HepG2 (cell line): ENCODE measurements at regions not wholly inside any gene's neighbourhood (a gene's known extent, or its start where the extent isn't known, plus 50 kb on each side); places are given as distances from the start of the nearest gene placed in this dataset.

ENCODE experiments used
- ATAC-seq: fragments of 200-7000 bp; cut with Tn5 transposase; 3 replicates; pipeline ENCODE4 v1.9.1; 2020; ENCODE audit warnings: mild to moderate bottlenecking, moderate library complexity
- BruUV-seq: library from RNA; stranded (reverse); fragments of 400-500 nt; replicated peaks from 2 replicates; lab custom pipeline; 2021; lab: Mats Ljungman, UMichigan
- CTCF ChIA-PET: fragments of 300-600 bp; formaldehyde crosslinking; extraction: SDS; loops from one replicate; lab custom pipeline; 2021; ENCODE audit warnings: low total read pairs, inconsistent platforms, low intra/inter-chr PET ratio; lab: Yijun Ruan, JAX
- POLR2A ChIA-PET: fragments of 350-600 bp; sonication (Branson Sonifier 250); formaldehyde crosslinking; loops from one replicate; lab custom pipeline; 2020; ENCODE audit warnings: antibody characterized with exemption, inconsistent platforms; lab: Yijun Ruan, JAX
- DNase-seq: peaks from one replicate; pipeline ENCODE4 v3.0.0-alpha.2; 2015; ENCODE audit warnings: low spot score
- FAIRE-seq: peaks from 3 replicates; lab custom pipeline; 2011; peaks lifted over from hg19 to GRCh38; lab: Jason Lieb, UNC
- H2AFZ ChIP-seq: one replicate; pipeline ENCODE4 v1.6.1; 2011; ENCODE audit warnings: low read length, inconsistent platforms
- H3K27ac ChIP-seq: fragments of 300-600 bp; 3 replicates; pipeline ENCODE4 v1.8.0; 2011; ENCODE audit warnings: mixed run types, mild to moderate bottlenecking, mixed read lengths, low read length, inconsistent platforms; ENCODE audit not compliant: insufficient read depth; ENCODE audit errors: extremely low read length
- H3K27me3 ChIP-seq, 2 experiments: fragments of 200-600 bp in 1 of 2; 2 replicates in 1 of 2; 3 replicates in 1 of 2; pipeline versions ENCODE4 v1.6.0 to v1.8.0; 2011; ENCODE audit warnings: low read length in 2 of 2, mild to moderate bottlenecking in 2 of 2, moderate library complexity in 2 of 2, inconsistent platforms in 1 of 2; ENCODE audit not compliant: insufficient read depth in 2 of 2, control insufficient read depth in 1 of 2
- H3K36me3 ChIP-seq, 2 experiments: fragments of 200-600 bp in 1 of 2; replicated peaks in 1 of 2; 2 replicates in 1 of 2; 3 replicates in 1 of 2; pipeline versions ENCODE4 v1.5.1 to v1.8.0; 2011; ENCODE audit warnings: low read length in 2 of 2, inconsistent platforms in 1 of 2; ENCODE audit not compliant: insufficient read depth in 2 of 2, control insufficient read depth in 1 of 2
- H3K4me1 ChIP-seq: 2 replicates; pipeline ENCODE4 v1.5.1; 2012; ENCODE audit warnings: low read length, inconsistent platforms; ENCODE audit not compliant: insufficient read depth
- H3K4me2 ChIP-seq: 2 replicates; pipeline ENCODE4 v1.6.0; 2011; ENCODE audit warnings: low read depth, low read length, inconsistent platforms
- H3K4me3 ChIP-seq, 3 experiments: fragments of 200-600 bp in 1 of 3; sonication (generic), shearing (Covaris generic) in 1 of 3; replicated peaks in 1 of 3; 2 replicates each; pipeline ENCODE4 v1.5.1; 2011 to 2016; ENCODE audit warnings: low read length in 3 of 3, inconsistent platforms in 2 of 3, low read depth in 2 of 3, mild to moderate bottlenecking in 2 of 3, control low read depth in 1 of 3, mixed read lengths in 1 of 3; ENCODE audit not compliant: insufficient read depth in 1 of 3
- H3K79me2 ChIP-seq: one replicate; pipeline ENCODE4 v1.6.1; 2011; ENCODE audit warnings: low read length, inconsistent platforms; ENCODE audit not compliant: insufficient read depth
- H3K9ac ChIP-seq: 2 replicates; pipeline ENCODE4 v1.6.0; 2011; ENCODE audit warnings: mild to moderate bottlenecking, low read depth, low read length, inconsistent platforms; ENCODE audit not compliant: insufficient read depth
- H3K9me3 ChIP-seq: 2 replicates; pipeline ENCODE4 v1.5.1; 2012; ENCODE audit warnings: mild to moderate bottlenecking, low read length
- H4K20me1 ChIP-seq: 2 replicates; pipeline ENCODE4 v1.6.0; 2011; ENCODE audit warnings: inconsistent platforms, mild to moderate bottlenecking, low read length, moderate library complexity; ENCODE audit not compliant: insufficient read depth
- GABPA ChIP-seq, 2 experiments: IDR thresholded peaks; 2 replicates each; pipeline ENCODE4 v1.6.1; 2011 to 2016; ENCODE audit warnings: low read depth in 2 of 2, low read length in 1 of 2, missing biosample characterization in 1 of 2, missing genetic modification characterization in 1 of 2
- GTF3A ChIP-seq: sonication (generic); formaldehyde crosslinking; conservative IDR thresholded peaks from 2 replicates; pipeline ENCODE4 v1.4.0; 2020; ENCODE audit warnings: mild to moderate bottlenecking, missing genetic modification reagents
- HDAC2 ChIP-seq: sonication (generic); formaldehyde crosslinking; IDR thresholded peaks from 2 replicates; pipeline ENCODE4 v1.4.0; 2020; ENCODE audit warnings: missing genetic modification reagents
- HOXA5 ChIP-seq: sonication (generic); formaldehyde crosslinking; IDR thresholded peaks from 2 replicates; pipeline ENCODE4 v1.4.0; 2020; ENCODE audit warnings: missing genetic modification reagents
- MLXIP ChIP-seq: sonication (generic); formaldehyde crosslinking; IDR thresholded peaks from 2 replicates; pipeline ENCODE4 v1.9.0; 2021; ENCODE audit warnings: missing genetic modification reagents, borderline replicate concordance
- ONECUT2 ChIP-seq: sonication (generic); formaldehyde crosslinking; IDR thresholded peaks from 2 replicates; pipeline ENCODE4 v1.4.0; 2020; ENCODE audit warnings: missing genetic modification reagents
- SATB2 ChIP-seq: sonication (generic); formaldehyde crosslinking; IDR thresholded peaks from 2 replicates; pipeline ENCODE4 v1.5.0; 2020; ENCODE audit warnings: missing genetic modification reagents
- STAT5B ChIP-seq: sonication (generic); formaldehyde crosslinking; IDR thresholded peaks from 2 replicates; pipeline ENCODE4 v1.4.0; 2020; ENCODE audit warnings: missing genetic modification reagents
- XBP1 ChIP-seq: sonication (generic); formaldehyde crosslinking; IDR thresholded peaks from 2 replicates; pipeline ENCODE4 v1.5.0; 2020; ENCODE audit warnings: missing genetic modification reagents
- ZNF678 ChIP-seq: sonication (generic); formaldehyde crosslinking; IDR thresholded peaks from 2 replicates; pipeline ENCODE4 v1.4.0; 2020; ENCODE audit warnings: mild to moderate bottlenecking, missing genetic modification reagents
- ZNF766 ChIP-seq: sonication (generic); formaldehyde crosslinking; IDR thresholded peaks from 2 replicates; pipeline ENCODE4 v1.5.0; 2020; ENCODE audit warnings: missing genetic modification reagents, borderline replicate concordance
- ZNF784 ChIP-seq: sonication (generic); formaldehyde crosslinking; IDR thresholded peaks from 2 replicates; pipeline ENCODE4 v1.5.1; 2020; ENCODE audit warnings: missing genetic modification reagents, mild to moderate bottlenecking, borderline replicate concordance
- WGBS: methylation state at CpG from one replicate; pipeline ENCODE4 v1.1.6; 2017; ENCODE audit warnings: low lambda C conversion rate; 5-methylcytosine and 5-hydroxymethylcytosine counted together
- in situ Hi-C: cut with HindIII; loops from 2 replicates; pipeline ENCODE4 v1.10.0; 2017; ENCODE audit warnings: low pct_unique_long_range_greater_than_20kb; ENCODE audit not compliant: extremely low pct_ligation_motif_present
- intact Hi-C: fragments of 100-400 bp; cut with micrococcal nuclease; formaldehyde crosslinking; loops from one replicate; pipeline ENCODE4 v1.10.0; 2022; ENCODE audit not compliant: unreplicated experiment

- no peaks in the 10 kb centered on the region for H4K20me1 ChIP-seq
- BruUV-seq, result no TSS peak
- TF ChIP-seq STAT5B (CRISPR knock-in tag) (no peak), ZNF678 (no peak)
- POLR2A ChIA-PET, result no interaction called here
- FAIRE-seq (no peak), DNase-seq (no peak), ATAC-seq (no peak)
- peaks cover 20% of the 10 kb centered on the region; the same call in 1 of the 2 replicates for H3K4me1 ChIP-seq
- intact Hi-C loops (no loop called here), in situ Hi-C loops (no loop called here)
- no peak overlapping the region for H3K27ac ChIP-seq
- H3K79me2 ChIP-seq, result no peaks in the 10 kb centered on the region
- no peak overlapping the region for H3K4me3 ChIP-seq
- no peaks in the 10 kb centered on the region for H3K9me3 ChIP-seq
- no peaks in the 10 kb centered on the region for H3K36me3 ChIP-seq
- no peak overlapping the region for H2AFZ ChIP-seq
- no peak overlapping the region for H3K9ac ChIP-seq
- H3K4me2 ChIP-seq, result no peak overlapping the region
- CTCF ChIA-PET, result no interaction called here
- H3K27me3 ChIP-seq, result peaks cover 2 to 21% of the 10 kb centered on the region in 2 experiments; a peak in 3 of 5 replicates
- 57% methylated on average over 10 of the region's 16 CpGs for WGBS
Measured at GRCh38 chr5:2696156-2696807, 55.2 kb downstream of the IRX2 start.

DNA sequence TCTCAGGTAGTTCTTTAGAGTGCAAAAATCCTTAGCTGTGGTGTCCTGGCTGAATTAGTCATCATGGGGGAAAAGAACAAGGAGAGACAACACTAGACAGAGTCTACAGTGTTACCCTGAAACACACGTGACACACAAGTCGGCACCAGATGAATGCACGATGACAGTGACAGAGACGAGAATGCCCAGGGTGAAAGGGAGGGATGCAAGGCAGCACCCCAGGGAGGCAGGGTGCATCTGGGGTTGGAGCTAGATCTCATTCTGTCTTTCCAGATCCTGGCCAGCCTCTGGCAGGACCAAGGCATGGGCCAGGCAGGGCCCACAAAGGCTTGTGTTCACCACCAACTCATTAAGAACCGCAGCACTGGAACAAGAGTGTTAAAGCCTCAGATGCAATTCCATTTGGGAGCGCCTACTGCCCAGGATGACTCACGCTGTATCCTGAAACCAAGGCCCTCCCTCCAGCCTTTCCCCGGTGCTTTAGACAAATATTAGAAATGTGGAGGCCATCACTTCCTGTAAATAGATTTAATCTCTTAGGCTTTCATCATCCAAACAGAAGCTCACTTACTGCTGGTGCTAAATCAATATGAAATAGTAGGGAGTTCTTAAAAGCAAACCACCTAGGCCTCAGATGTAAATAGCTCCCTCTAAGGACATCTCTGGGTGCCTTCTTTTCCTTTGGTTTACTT is 56.1 kb downstream of the IRX2 start:
- in situ Hi-C loops, result no loop called here
- TF ChIP-seq ZNF766 (CRISPR knock-in tag) (no peak), HOXA5 (CRISPR knock-in tag) (no peak), SATB2 (CRISPR knock-in tag) (no peak), GTF3A (no peak), ZNF784 (CRISPR knock-in tag) (no peak), GABPA (IDR thresholded peaks at IDR 0.05; ENCODE audit: low read depth, low read length) (no peak), GABPA (CRISPR knock-in tag; IDR thresholded peaks at IDR 0.05; ENCODE audit: low read depth) (peak; percentile 47; the same call in 1 of the 2 replicates), MLXIP (CRISPR knock-in tag) (no peak), HDAC2 (CRISPR knock-in tag) (no peak), XBP1 (no peak), ONECUT2 (0 out of 2 replicates have a peak, but pooled peaks have one; percentile 30)

More for the DNA sequence above, 56.1 kb downstream of the IRX2 start:
- BruUV-seq, result no TSS peak
- peak; percentile 42 for DNase-seq
- no peak overlapping the region for H3K4me3 ChIP-seq
- peaks cover 20% of the 10 kb centered on the region; the same call in 1 of the 2 replicates for H3K4me1 ChIP-seq
- H2AFZ ChIP-seq, result no peak overlapping the region
- no peaks in the 10 kb centered on the region for H4K20me1 ChIP-seq
- intact Hi-C loops, result no loop called here
- H3K9ac ChIP-seq, result no peak overlapping the region
- ATAC-seq, result peak; percentile 85
- no peaks in the 10 kb centered on the region for H3K36me3 ChIP-seq
- WGBS, result 47% methylated on average over 4 of the region's 8 CpGs
- no peak overlapping the region for H3K27ac ChIP-seq
- no peak overlapping the region for H3K4me2 ChIP-seq
- POLR2A ChIA-PET, result no interaction called here
- no peaks in the 10 kb centered on the region for H3K79me2 ChIP-seq
- no peak for FAIRE-seq
- H3K27me3 ChIP-seq, result peaks cover 2 to 15% of the 10 kb centered on the region in 2 experiments; a peak in 3 of 5 replicates
- CTCF ChIA-PET, result no interaction called here
- H3K9me3 ChIP-seq, result no peaks in the 10 kb centered on the region
